Gastroesophageal sphincter (tissue), 4 donors: ENCODE measurements at regions not wholly inside any gene's neighbourhood (a gene's known extent, or its start where the extent isn't known, plus 50 kb on each side); places are given as distances from the start of the nearest gene placed in this dataset.

Source experiments
- ATAC-seq: fragments of 150-250 bp; one replicate; pipeline ENCODE4 v1.9.1; 2016; ENCODE audit warnings: mild to moderate bottlenecking, moderate library complexity
- H3K27ac ChIP-seq, 4 donors: fragments of 200-600 bp; sonication (generic) in 3 of 4; 1 replicate in 3 of 4; 2 replicates in 1 of 4; pipeline ENCODE4 v1.5.1; 2016 to 2019
- H3K27me3 ChIP-seq: fragments of 200-600 bp; sonication (generic); one replicate; pipeline ENCODE4 v1.5.1; 2019
- H3K36me3 ChIP-seq, 2 donors: fragments of 200-600 bp; sonication (generic); one replicate each; pipeline ENCODE4 v1.5.1; 2019; ENCODE audit warnings: control low read depth in 1 of 2
- H3K4me1 ChIP-seq, 3 donors: fragments of 200-600 bp; sonication (generic); 1 replicate in 2 of 3; 2 replicates in 1 of 3; pipeline ENCODE4 v1.5.1; 2016 to 2019; ENCODE audit warnings: control low read depth in 2 of 3
- H3K4me3 ChIP-seq, 2 donors: fragments of 200-600 bp; sonication (generic); one replicate each; pipeline ENCODE4 v1.5.1; 2019; ENCODE audit warnings: mild to moderate bottlenecking in 1 of 2, moderate library complexity in 1 of 2
- H3K9me3 ChIP-seq, 3 donors: fragments of 200-600 bp; sonication (generic); one replicate each; pipeline ENCODE4 v1.5.1; 2017 to 2019; ENCODE audit warnings: control low read depth in 2 of 3
- EP300 ChIP-seq: sonication (generic); formaldehyde crosslinking; IDR thresholded peaks from one replicate; pipeline ENCODE4 v1.6.1; 2017; ENCODE audit warnings: antibody characterized with exemption, mild to moderate bottlenecking
- POLR2A ChIP-seq, 2 donors: fragments of 450-650 bp; IDR thresholded peaks; one replicate each; pipeline ENCODE4 v1.6.1; 2017; ENCODE audit warnings: antibody characterized with exemption in 2 of 2, mild to moderate bottlenecking in 2 of 2, moderate library complexity in 1 of 2
- POLR2AphosphoS5 ChIP-seq: sonication (generic); formaldehyde crosslinking; IDR thresholded peaks from one replicate; pipeline ENCODE4 v1.6.1; 2017; ENCODE audit warnings: antibody characterized with exemption
- WGBS, 2 donors: methylation state at CpG; one replicate each; pipeline ENCODE4 v1.1.5; 2018; ENCODE audit warnings: low coverage in 1 of 2; 5-methylcytosine and 5-hydroxymethylcytosine counted together
- TF ChIP-seq, protein P1 (sequence below), 4 experiments: fragments of 200-600 bp in 2 of 4; fragments of 450-650 bp in 2 of 4; sonication (generic) in 1 of 4; IDR thresholded peaks; one replicate each; pipeline ENCODE4 v1.5.1; 2017 to 2019; ENCODE audit warnings: antibody characterized with exemption in 4 of 4, mild to moderate bottlenecking in 2 of 4, moderate library complexity in 2 of 4

DNA sequence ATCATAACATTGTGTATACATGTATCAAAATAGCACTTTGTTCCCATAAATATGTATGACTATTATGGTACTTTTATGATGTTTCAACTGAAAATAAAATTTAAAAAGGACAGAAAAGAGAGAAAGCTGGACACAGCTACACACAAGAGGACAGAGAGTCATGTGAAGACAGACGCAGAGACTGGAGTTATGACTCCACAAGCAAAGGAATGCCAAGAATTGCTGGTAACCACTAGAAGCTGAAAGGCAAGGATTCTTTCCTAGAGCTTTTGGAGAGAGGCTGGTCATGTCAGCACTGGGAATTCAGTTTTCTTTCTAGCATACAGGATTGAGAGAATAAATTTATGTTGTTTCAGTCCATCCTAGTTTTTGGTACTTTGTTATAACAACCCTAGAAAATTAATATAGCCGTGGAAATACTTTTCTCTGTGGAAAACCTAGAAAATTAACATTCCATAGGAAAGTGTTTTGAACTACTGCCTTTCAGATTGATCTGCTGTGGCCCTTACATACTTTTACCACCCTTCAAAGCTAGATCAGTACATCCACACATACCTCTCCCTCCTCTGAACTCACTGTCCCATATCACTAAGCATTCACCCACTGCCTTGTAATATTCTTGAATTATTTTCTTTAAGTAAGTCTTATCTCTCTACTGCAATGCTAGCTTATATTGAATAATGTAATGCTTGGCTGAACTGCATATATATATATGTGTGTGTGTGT lies 575.3 kb downstream of the IPMK start:
- Histone ChIP-seq H3K9me3 (no peaks in the 10 kb centered on the region), H3K27me3 (no peaks in the 10 kb centered on the region), H3K27ac (no peak overlapping the region), H3K36me3 (no peaks in the 10 kb centered on the region), H3K4me1 (no peaks in the 10 kb centered on the region), H3K4me3 (no peak overlapping the region)
- WGBS, 2 donors = 48 to 49% methylated on average over 2 of the region's 2 CpGs
- TF ChIP-seq POLR2AphosphoS5 = no peak
- TF ChIP-seq POLR2A (IDR thresholded peaks at IDR 0.05) = no peak
- TF ChIP-seq, protein P1, sequence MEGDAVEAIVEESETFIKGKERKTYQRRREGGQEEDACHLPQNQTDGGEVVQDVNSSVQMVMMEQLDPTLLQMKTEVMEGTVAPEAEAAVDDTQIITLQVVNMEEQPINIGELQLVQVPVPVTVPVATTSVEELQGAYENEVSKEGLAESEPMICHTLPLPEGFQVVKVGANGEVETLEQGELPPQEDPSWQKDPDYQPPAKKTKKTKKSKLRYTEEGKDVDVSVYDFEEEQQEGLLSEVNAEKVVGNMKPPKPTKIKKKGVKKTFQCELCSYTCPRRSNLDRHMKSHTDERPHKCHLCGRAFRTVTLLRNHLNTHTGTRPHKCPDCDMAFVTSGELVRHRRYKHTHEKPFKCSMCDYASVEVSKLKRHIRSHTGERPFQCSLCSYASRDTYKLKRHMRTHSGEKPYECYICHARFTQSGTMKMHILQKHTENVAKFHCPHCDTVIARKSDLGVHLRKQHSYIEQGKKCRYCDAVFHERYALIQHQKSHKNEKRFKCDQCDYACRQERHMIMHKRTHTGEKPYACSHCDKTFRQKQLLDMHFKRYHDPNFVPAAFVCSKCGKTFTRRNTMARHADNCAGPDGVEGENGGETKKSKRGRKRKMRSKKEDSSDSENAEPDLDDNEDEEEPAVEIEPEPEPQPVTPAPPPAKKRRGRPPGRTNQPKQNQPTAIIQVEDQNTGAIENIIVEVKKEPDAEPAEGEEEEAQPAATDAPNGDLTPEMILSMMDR (IDR thresholded peaks at IDR 0.05) = no peak
- TF ChIP-seq EP300 = no peak
- ATAC-seq = no peak

- Histone ChIP-seq H3K27me3 (no peaks in the 10 kb centered on the region), H3K4me3 (no peak overlapping the region), H3K36me3 (no peaks in the 10 kb centered on the region), H3K9me3 (no peaks in the 10 kb centered on the region), H3K27ac (no peak overlapping the region), H3K4me1 (no peaks in the 10 kb centered on the region)
- no peak for ATAC-seq
- 56 to 61% methylated on average over 5 of the region's 5 CpGs for WGBS, 2 donors
- no peak for TF ChIP-seq POLR2AphosphoS5
- TF ChIP-seq, protein P1 (IDR thresholded peaks at IDR 0.05) = no peak
- TF ChIP-seq POLR2A (IDR thresholded peaks at IDR 0.05) = no peak
- TF ChIP-seq EP300 = no peak
Measured at GRCh38 chr10:57689596-57690297, 577.9 kb downstream of the IPMK start.

GRCh38 chr10:57679916-57680315 lies 587.8 kb downstream of the IPMK start:
- Histone ChIP-seq H3K36me3 (no peaks in the 10 kb centered on the region), H3K27ac (no peak overlapping the region), H3K4me3 (no peak overlapping the region), H3K9me3 (no peaks in the 10 kb centered on the region), H3K27me3 (no peaks in the 10 kb centered on the region), H3K4me1 (no peaks in the 10 kb centered on the region)
- no peak for TF ChIP-seq EP300
- TF ChIP-seq, protein P1 (IDR thresholded peaks at IDR 0.05) = no peak
- no peak for TF ChIP-seq POLR2A (IDR thresholded peaks at IDR 0.05)
- no peak for TF ChIP-seq POLR2AphosphoS5
- WGBS, 2 donors = 90 to 92% methylated on average over 1 of the region's 1 CpG
- ATAC-seq = no peak

GRCh38 chr10:57675125-57675524 lies 592.6 kb downstream of the IPMK start:
- H3K27ac ChIP-seq = no peak overlapping the region
- H3K27me3 ChIP-seq = no peaks in the 10 kb centered on the region
- no peak for ATAC-seq
- TF ChIP-seq, protein P1 (IDR thresholded peaks at IDR 0.05) = no peak
- TF ChIP-seq EP300 = no peak
- H3K36me3 ChIP-seq = no peaks in the 10 kb centered on the region
- 44 to 71% methylated on average over 1 of the region's 1 CpG for WGBS, 2 donors
- no peak overlapping the region for H3K4me3 ChIP-seq
- no peaks in the 10 kb centered on the region for H3K4me1 ChIP-seq
- no peaks in the 10 kb centered on the region for H3K9me3 ChIP-seq

DNA sequence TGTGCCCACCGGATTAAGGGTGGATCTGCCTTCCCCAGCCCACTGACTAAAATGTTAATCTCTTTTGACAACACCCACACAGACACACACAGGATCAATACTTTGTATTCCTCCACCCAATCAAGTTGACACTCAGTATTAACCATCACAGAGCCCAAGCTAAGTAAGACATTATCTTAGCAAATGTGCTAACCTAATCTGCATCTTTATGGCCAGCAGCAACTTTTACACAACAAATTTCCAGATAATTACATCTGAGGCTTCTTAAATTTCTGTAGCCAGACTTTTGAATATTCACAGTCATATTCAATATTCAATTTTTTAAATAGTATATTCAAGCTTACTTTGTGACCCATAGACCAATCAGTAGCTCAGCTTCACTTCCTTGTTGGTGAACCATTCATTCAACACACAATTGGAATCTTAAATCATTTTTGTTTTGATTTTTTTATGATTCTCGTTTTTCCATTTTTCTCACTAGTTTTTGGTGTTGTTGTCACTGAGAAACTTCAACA lies 594.2 kb downstream of the IPMK start:
- Histone ChIP-seq H3K9me3 (no peaks in the 10 kb centered on the region), H3K27me3 (no peaks in the 10 kb centered on the region), H3K4me3 (no peak overlapping the region), H3K27ac (no peak overlapping the region), H3K4me1 (no peaks in the 10 kb centered on the region), H3K36me3 (no peaks in the 10 kb centered on the region)
- WGBS, 2 donors = 67 to 69% methylated on average over 2 of the region's 2 CpGs
- no peak for ATAC-seq
- no peak for TF ChIP-seq POLR2AphosphoS5
- no peak for TF ChIP-seq EP300
- TF ChIP-seq, protein P1 (IDR thresholded peaks at IDR 0.05) = no peak
